DOHH2 (cell line): ENCODE measurements at regions not wholly inside any gene's neighbourhood (a gene's known extent, or its start where the extent isn't known, plus 50 kb on each side); places are given as distances from the start of the nearest gene placed in this dataset.
"Not testable (repeated sequence)": the region's sequence is repeated elsewhere in the genome, so short reads cannot be mapped to it uniquely, and the experiment has no call there.

Experiments used
- H3F3A ChIP-seq: fragments of 200-600 bp; sonication (generic), shearing (Covaris generic); 2 replicates; pipeline ENCODE4 v1.6.0; 2016; ENCODE audit warnings: antibody characterized with exemption, mild to moderate bottlenecking; ENCODE audit not compliant: control insufficient read depth, insufficient read depth
- H3K27ac ChIP-seq: fragments of 200-600 bp; sonication (generic); 2 replicates; pipeline ENCODE4 v1.5.1; 2014; ENCODE audit warnings: low read depth, mild to moderate bottlenecking, low read length, moderate library complexity
- H3K27me3 ChIP-seq: fragments of 200-600 bp; sonication (generic); 2 replicates; pipeline ENCODE4 v1.6.1; 2014; ENCODE audit warnings: mild to moderate bottlenecking, low read length, mixed read lengths; ENCODE audit not compliant: control insufficient read depth
- H3K36me3 ChIP-seq: fragments of 200-600 bp; sonication (generic); 2 replicates; pipeline ENCODE4 v1.6.1; 2014; ENCODE audit warnings: mild to moderate bottlenecking, low read length, moderate library complexity, mixed read lengths; ENCODE audit not compliant: control insufficient read depth
- H3K4me1 ChIP-seq: fragments of 200-600 bp; sonication (generic); 2 replicates; pipeline ENCODE4 v1.6.1; 2014; ENCODE audit warnings: mild to moderate bottlenecking, low read length, mixed read lengths; ENCODE audit not compliant: control insufficient read depth
- H3K4me2 ChIP-seq: fragments of 200-600 bp; sonication (generic); 2 replicates; pipeline ENCODE4 v1.6.0; 2014; ENCODE audit warnings: mild to moderate bottlenecking, low read length, moderate library complexity
- H3K4me3 ChIP-seq: fragments of 200-600 bp; sonication (generic); 2 replicates; pipeline ENCODE4 v1.5.1; 2014; ENCODE audit warnings: mild to moderate bottlenecking, low read length, mixed read lengths
- H3K79me2 ChIP-seq: fragments of 200-600 bp; sonication (generic); 2 replicates; pipeline ENCODE4 v1.6.1; 2014; ENCODE audit warnings: mild to moderate bottlenecking, low read length, mixed read lengths; ENCODE audit not compliant: control insufficient read depth
- H3K9me2 ChIP-seq: fragments of 200-600 bp; sonication (generic); replicated peaks from 2 replicates; pipeline ENCODE4 v1.6.1; 2014; ENCODE audit warnings: mild to moderate bottlenecking, low read length, mixed read lengths; ENCODE audit not compliant: control insufficient read depth
- H3K9me3 ChIP-seq: fragments of 200-600 bp; sonication (generic); 2 replicates; pipeline ENCODE4 v1.6.1; 2014; ENCODE audit warnings: antibody characterized with exemption, low read length, mixed read lengths; ENCODE audit not compliant: control insufficient read depth, insufficient read depth
- H4K20me1 ChIP-seq: fragments of 200-600 bp; sonication (generic); 2 replicates; pipeline ENCODE4 v1.6.0; 2014; ENCODE audit warnings: low read depth, mild to moderate bottlenecking, antibody characterized with exemption, low read length, moderate library complexity; ENCODE audit not compliant: control insufficient read depth, insufficient read depth
- EZH2phosphoT487 ChIP-seq: fragments of 200-600 bp; sonication (generic); IDR thresholded peaks from 2 replicates; pipeline ENCODE4 v1.6.1; 2017; ENCODE audit warnings: borderline replicate concordance, mild to moderate bottlenecking, antibody characterized with exemption, low read length, moderate library complexity, mixed read lengths
- TF ChIP-seq, protein P1 (sequence below): fragments of 200-600 bp; sonication (generic); IDR thresholded peaks from one replicate; pipeline ENCODE4 v1.5.1; 2014; ENCODE audit warnings: antibody characterized with exemption, mild to moderate bottlenecking, low read depth, low read length; ENCODE audit not compliant: poor library complexity, severe bottlenecking

DNA sequence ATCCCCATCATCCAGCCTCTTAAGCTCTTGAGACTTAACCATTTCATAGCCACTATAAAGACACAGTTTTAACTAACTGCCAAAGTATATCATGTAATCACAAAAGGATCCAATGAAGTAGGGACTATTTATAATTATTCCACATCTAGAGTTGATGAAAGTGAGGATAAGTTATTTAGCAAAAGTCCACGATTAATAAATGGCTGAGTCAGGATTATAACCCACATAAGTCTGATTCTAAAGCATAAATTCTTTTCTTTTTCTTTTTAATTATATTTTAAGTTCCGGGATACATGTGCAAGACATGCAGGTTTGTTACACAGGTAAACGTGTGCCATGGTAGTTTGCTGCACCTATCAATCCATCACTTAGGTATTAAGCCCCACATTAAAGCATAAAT, 166.1 kb downstream of the PPP1R3A start:
- H3F3A ChIP-seq = no peaks in the 10 kb centered on the region
- no peak overlapping the region for H3K27ac ChIP-seq
- no peaks in the 10 kb centered on the region for H3K79me2 ChIP-seq
- H3K36me3 ChIP-seq = no peaks in the 10 kb centered on the region
- H3K4me3 ChIP-seq = no peak overlapping the region
- no peaks in the 10 kb centered on the region for H3K4me1 ChIP-seq
- no peaks in the 10 kb centered on the region for H3K9me2 ChIP-seq
- H3K9me3 ChIP-seq = no peaks in the 10 kb centered on the region
- no peaks in the 10 kb centered on the region for H4K20me1 ChIP-seq
- TF ChIP-seq, protein P1, sequence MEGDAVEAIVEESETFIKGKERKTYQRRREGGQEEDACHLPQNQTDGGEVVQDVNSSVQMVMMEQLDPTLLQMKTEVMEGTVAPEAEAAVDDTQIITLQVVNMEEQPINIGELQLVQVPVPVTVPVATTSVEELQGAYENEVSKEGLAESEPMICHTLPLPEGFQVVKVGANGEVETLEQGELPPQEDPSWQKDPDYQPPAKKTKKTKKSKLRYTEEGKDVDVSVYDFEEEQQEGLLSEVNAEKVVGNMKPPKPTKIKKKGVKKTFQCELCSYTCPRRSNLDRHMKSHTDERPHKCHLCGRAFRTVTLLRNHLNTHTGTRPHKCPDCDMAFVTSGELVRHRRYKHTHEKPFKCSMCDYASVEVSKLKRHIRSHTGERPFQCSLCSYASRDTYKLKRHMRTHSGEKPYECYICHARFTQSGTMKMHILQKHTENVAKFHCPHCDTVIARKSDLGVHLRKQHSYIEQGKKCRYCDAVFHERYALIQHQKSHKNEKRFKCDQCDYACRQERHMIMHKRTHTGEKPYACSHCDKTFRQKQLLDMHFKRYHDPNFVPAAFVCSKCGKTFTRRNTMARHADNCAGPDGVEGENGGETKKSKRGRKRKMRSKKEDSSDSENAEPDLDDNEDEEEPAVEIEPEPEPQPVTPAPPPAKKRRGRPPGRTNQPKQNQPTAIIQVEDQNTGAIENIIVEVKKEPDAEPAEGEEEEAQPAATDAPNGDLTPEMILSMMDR = no peak
- no peak for TF ChIP-seq EZH2phosphoT487
- H3K4me2 ChIP-seq = no peak overlapping the region
- no peaks in the 10 kb centered on the region for H3K27me3 ChIP-seq

DNA sequence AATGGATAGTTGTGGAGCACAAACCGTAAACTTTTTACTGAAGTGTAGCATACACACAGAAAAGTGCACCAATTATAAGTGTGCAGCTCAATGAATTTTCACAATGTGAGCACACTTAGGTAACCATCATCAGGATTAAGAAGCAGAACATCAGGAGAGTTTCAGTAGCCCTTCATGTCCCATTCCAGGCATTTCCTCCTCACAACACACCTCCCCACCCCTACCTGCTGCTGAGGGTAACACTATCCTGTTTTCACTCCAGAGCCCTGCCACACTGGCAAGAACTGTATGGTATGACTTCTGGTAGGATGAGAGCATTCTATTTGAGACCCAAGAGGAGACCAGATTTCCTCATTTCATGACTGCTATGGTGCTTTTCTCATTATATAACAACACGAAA, 166.5 kb downstream of the PPP1R3A start:
- TF ChIP-seq, protein P1 = no peak
- TF ChIP-seq EZH2phosphoT487 = no peak
- no peaks in the 10 kb centered on the region for H3K27me3 ChIP-seq
- H3K27ac ChIP-seq = no peak overlapping the region

DNA sequence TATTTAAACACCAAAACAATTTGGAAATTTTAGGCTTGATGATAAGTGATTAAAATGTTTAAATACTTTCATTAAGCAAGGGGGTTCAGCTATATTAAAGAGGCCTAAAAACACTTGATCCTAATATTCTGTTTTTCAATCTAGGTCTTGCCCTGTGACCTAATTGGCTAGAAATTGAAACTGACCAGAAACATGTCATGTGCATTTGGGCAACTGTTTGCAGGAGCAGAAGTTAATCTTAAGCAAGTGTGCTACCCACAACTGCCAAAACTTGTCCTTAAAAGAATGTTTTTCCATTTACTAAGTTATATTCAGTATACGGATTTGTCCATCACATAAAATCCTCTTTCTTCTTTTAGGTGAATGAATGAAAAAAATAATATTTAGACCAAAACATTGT, 167.3 kb downstream of the PPP1R3A start:
- Histone ChIP-seq H3K27me3 (no peaks in the 10 kb centered on the region), H3K4me1 (no peaks in the 10 kb centered on the region), H3K27ac (no peak overlapping the region), H3K36me3 (no peaks in the 10 kb centered on the region), H4K20me1 (no peaks in the 10 kb centered on the region), H3K9me3 (no peaks in the 10 kb centered on the region), H3K4me3 (no peak overlapping the region), H3K79me2 (no peaks in the 10 kb centered on the region), H3K9me2 (no peaks in the 10 kb centered on the region), H3K4me2 (no peak overlapping the region), H3F3A (no peaks in the 10 kb centered on the region)
- TF ChIP-seq, protein P1 = no peak
- no peak for TF ChIP-seq EZH2phosphoT487

More for the DNA sequence above, 166.5 kb downstream of the PPP1R3A start:
- no peaks in the 10 kb centered on the region for H3K9me2 ChIP-seq
- no peaks in the 10 kb centered on the region for H3K79me2 ChIP-seq
- no peaks in the 10 kb centered on the region for H4K20me1 ChIP-seq
- H3K36me3 ChIP-seq = no peaks in the 10 kb centered on the region
- no peak overlapping the region for H3K4me3 ChIP-seq
- H3K9me3 ChIP-seq = no peaks in the 10 kb centered on the region
- no peaks in the 10 kb centered on the region for H3K4me1 ChIP-seq
- H3F3A ChIP-seq = no peaks in the 10 kb centered on the region
- no peak overlapping the region for H3K4me2 ChIP-seq

DNA sequence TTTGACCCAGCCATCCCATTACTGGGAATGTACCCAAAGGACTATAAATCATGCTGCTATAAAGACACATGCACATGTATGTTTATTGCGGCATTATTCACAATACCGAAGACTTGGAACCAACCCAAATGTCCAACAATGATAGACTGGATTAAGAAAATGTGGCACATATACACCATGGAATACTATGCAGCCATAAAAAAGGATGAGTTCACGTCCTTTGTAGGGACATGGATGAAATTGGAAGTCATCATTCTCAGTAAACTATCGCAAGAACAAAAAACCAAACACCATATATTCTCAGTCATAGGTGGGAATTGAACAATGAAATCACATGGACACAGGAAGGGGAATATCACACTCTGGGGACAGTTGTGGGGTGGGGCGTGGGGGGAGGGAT, 170.4 kb downstream of the PPP1R3A start:
- not testable (repeated sequence) for H3K79me2 ChIP-seq, H3K27me3 ChIP-seq, H3K4me2 ChIP-seq, H3K9me3 ChIP-seq, H3K27ac ChIP-seq, H3K9me2 ChIP-seq, H4K20me1 ChIP-seq, H3K4me1 ChIP-seq, H3K4me3 ChIP-seq, H3F3A ChIP-seq, H3K36me3 ChIP-seq

DNA sequence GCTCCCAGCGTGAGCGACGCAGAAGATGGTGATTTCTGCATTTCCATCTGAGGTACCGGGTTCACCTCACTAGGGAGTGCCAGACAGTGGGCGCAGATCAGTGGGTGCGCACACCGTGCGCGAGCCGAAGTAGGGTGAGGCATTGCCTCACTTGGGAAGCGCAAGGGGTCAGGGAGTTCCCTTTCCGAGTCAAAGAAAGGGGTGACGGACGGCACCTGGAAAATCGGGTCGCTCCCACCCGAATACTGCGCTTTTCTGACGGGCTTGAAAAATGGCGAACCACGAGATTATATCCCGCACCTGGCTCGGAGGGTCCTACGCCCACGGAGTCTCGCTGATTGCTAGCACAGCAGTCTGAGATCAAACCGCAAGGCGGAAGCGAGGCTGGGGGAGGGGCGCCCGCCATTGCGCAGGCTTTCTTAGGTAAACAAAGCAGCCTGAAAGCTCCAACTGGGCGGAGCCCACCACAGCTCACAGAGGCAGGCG, 175.8 kb downstream of the PPP1R3A start:
- not testable (repeated sequence) for H3K4me2 ChIP-seq, H3K9me2 ChIP-seq, H3K27me3 ChIP-seq, H3K4me1 ChIP-seq, H3K9me3 ChIP-seq, H3K79me2 ChIP-seq, H3F3A ChIP-seq, H3K36me3 ChIP-seq, H3K27ac ChIP-seq, H3K4me3 ChIP-seq, H4K20me1 ChIP-seq
